DND-41 (cell line): ENCODE measurements at regions not wholly inside any gene's neighbourhood (a gene's known extent, or its start where the extent isn't known, plus 50 kb on each side); places are given as distances from the start of the nearest gene placed in this dataset.
A peak's percentile ranks its signal among the peaks of the same experiment; 100 is the strongest.
"Not testable (repeated sequence)": the region's sequence is repeated elsewhere in the genome, so short reads cannot be mapped to it uniquely, and the experiment has no call there.

Experiments
- ATAC-seq: fragments of 200-7000 bp; cut with Tn5 transposase; 3 replicates; pipeline ENCODE4 v1.9.1; 2021; ENCODE audit warnings: low read depth; ENCODE audit not compliant: insufficient read depth
- DNase-seq: peaks from one replicate; pipeline ENCODE4 v3.0.0-alpha.2; 2020
- H2AFZ ChIP-seq: 2 replicates; pipeline ENCODE4 v1.6.0; 2012; ENCODE audit warnings: low read depth, low read length
- H3K27ac ChIP-seq: 2 replicates; pipeline ENCODE4 v1.5.1; 2012; ENCODE audit warnings: low read length, inconsistent platforms
- H3K27me3 ChIP-seq: fragments of 200-600 bp; sonication (generic); 2 replicates; pipeline ENCODE4 v1.6.0; 2012; ENCODE audit warnings: low read length, mild to moderate bottlenecking, inconsistent platforms; ENCODE audit not compliant: insufficient read depth, poor library complexity
- H3K36me3 ChIP-seq: 2 replicates; pipeline ENCODE4 v1.5.1; 2012; ENCODE audit warnings: low read length, inconsistent platforms; ENCODE audit not compliant: insufficient read depth
- H3K4me1 ChIP-seq: 2 replicates; pipeline ENCODE4 v1.5.1; 2012; ENCODE audit warnings: mild to moderate bottlenecking, low read length; ENCODE audit not compliant: insufficient read depth
- H3K4me2 ChIP-seq: 2 replicates; pipeline ENCODE4 v1.6.0; 2012; ENCODE audit warnings: mild to moderate bottlenecking, moderate library complexity, low read length, inconsistent platforms; ENCODE audit not compliant: insufficient read depth
- H3K4me3 ChIP-seq, 2 experiments: fragments of 200-600 bp in 1 of 2; shearing (Covaris generic) in 1 of 2; 2 replicates each; pipeline ENCODE4 v1.5.1; 2012 to 2016; ENCODE audit warnings: inconsistent platforms in 2 of 2, low read length in 2 of 2, mild to moderate bottlenecking in 2 of 2, low read depth in 1 of 2, moderate library complexity in 1 of 2
- H3K79me2 ChIP-seq: 2 replicates; pipeline ENCODE4 v1.6.0; 2012; ENCODE audit warnings: low read length, inconsistent platforms; ENCODE audit not compliant: insufficient read depth
- H3K9ac ChIP-seq: 2 replicates; pipeline ENCODE4 v1.6.0; 2012; ENCODE audit warnings: low read depth, mild to moderate bottlenecking, inconsistent platforms, low read length, moderate library complexity
- H3K9me3 ChIP-seq: 2 replicates; pipeline ENCODE4 v1.5.1; 2012; ENCODE audit warnings: low read length, moderate library complexity, mild to moderate bottlenecking, inconsistent platforms; ENCODE audit not compliant: insufficient read depth, severe bottlenecking
- H4K20me1 ChIP-seq: 2 replicates; pipeline ENCODE4 v1.6.0; 2012; ENCODE audit warnings: low read length; ENCODE audit not compliant: insufficient read depth
- CTCF ChIP-seq: IDR thresholded peaks from 2 replicates; pipeline ENCODE4 v1.5.1; 2012; ENCODE audit warnings: borderline replicate concordance, low read length, moderate library complexity, mild to moderate bottlenecking; ENCODE audit not compliant: poor library complexity, severe bottlenecking; ENCODE audit errors: extremely low read depth
- EZH2 ChIP-seq: IDR thresholded peaks from 3 replicates; pipeline ENCODE4 v1.6.1; 2012; ENCODE audit warnings: borderline replicate concordance, low read depth, mild to moderate bottlenecking, moderate library complexity, low read length, inconsistent platforms; ENCODE audit not compliant: severe bottlenecking

GRCh38 chr10:27297844-27298521 lies 57.4 kb upstream of the ACBD5 start:
- ATAC-seq (no peak), DNase-seq (no peak)
- Histone ChIP-seq H3K27me3 (no peaks in the 10 kb centered on the region), H3K36me3 (no peaks in the 10 kb centered on the region), H3K9ac (no peak overlapping the region), H3K79me2 (no peaks in the 10 kb centered on the region), H3K4me1 (no peaks in the 10 kb centered on the region), H3K9me3 (no peaks in the 10 kb centered on the region), H3K27ac (no peak overlapping the region), H4K20me1 (no peaks in the 10 kb centered on the region), H3K4me2 (no peak overlapping the region), H3K4me3 (no peak overlapping the region), H2AFZ (no peak overlapping the region)
- TF ChIP-seq EZH2: no peak
- TF ChIP-seq CTCF: no peak

GRCh38 chr10:27296285-27296684 lies 55.7 kb upstream of the ACBD5 start:
- not testable (repeated sequence) for H3K36me3 ChIP-seq, H3K4me3 ChIP-seq, H3K9me3 ChIP-seq, H3K4me1 ChIP-seq, H3K27ac ChIP-seq, DNase-seq, H3K9ac ChIP-seq, H3K27me3 ChIP-seq, H3K79me2 ChIP-seq, H3K4me2 ChIP-seq, H4K20me1 ChIP-seq, H2AFZ ChIP-seq, ATAC-seq

DNA sequence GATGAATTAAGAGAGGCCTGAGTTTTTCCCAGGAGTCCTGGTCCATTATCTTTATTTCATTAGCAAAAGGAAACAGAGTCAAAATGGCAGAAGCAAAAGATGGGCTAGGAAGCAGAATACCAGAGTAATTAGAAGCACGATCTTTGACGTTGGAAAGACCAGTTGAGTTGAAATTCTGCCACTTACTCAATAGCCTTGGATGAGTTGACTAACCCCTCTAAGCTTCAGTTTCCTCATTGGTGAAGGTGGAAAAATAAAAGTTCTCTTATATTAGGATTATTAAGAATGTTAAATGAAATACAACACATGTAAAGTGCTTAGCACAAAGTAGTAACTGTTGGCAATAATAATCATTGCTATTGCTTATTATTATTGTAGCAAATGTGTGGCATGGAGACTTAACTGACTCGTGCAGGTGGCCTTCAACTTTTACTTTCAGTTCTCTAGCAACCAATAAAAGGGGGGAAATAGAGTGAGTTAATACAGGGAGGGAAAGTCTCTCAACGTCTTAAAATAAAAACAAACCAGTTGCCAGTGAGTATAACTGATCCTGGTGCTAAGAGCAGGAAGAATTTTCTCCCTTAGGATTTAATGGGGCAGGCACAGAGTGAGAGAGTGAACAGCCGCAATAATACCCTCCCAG lies 50.8 kb upstream of the ACBD5 start:
- H3K4me3 ChIP-seq: peak overlapping the region in 1 of 2 experiments; percentile 42; a peak in 2 of 4 replicates
- not testable (repeated sequence) for DNase-seq, H4K20me1 ChIP-seq, H3K79me2 ChIP-seq, H3K27me3 ChIP-seq, H3K9me3 ChIP-seq, H3K36me3 ChIP-seq
- H3K27ac ChIP-seq: peak overlapping the region; percentile 62
- H2AFZ ChIP-seq: peak overlapping the region; percentile 87
- peak; percentile 95 for ATAC-seq
- H3K4me1 ChIP-seq: peaks cover 17% of the 10 kb centered on the region
- peak overlapping the region; percentile 23; the same call in 1 of the 2 replicates for H3K9ac ChIP-seq
- peak overlapping the region; percentile 48 for H3K4me2 ChIP-seq
